WERI-Rb-1 (cell line): ENCODE measurements at regions not wholly inside any gene's neighbourhood (a gene's known extent, or its start where the extent isn't known, plus 50 kb on each side); places are given as distances from the start of the nearest gene placed in this dataset.

Source experiments
- DNase-seq: peaks from one replicate; pipeline ENCODE4 v3.0.0-alpha.2; 2020
- H3K27ac ChIP-seq: fragments of 250-450 bp; sonication (Bioruptor Pico); 2 replicates; pipeline ENCODE4 v1.5.1; 2020; ENCODE audit warnings: mild to moderate bottlenecking, moderate library complexity
- H3K27me3 ChIP-seq: fragments of 250-450 bp; sonication (Bioruptor Pico); 2 replicates; pipeline ENCODE4 v1.5.1; 2021; ENCODE audit warnings: mild to moderate bottlenecking, low read depth, moderate library complexity; ENCODE audit not compliant: insufficient read depth, severe bottlenecking
- H3K36me3 ChIP-seq: fragments of 250-450 bp; sonication (Bioruptor Pico); 2 replicates; pipeline ENCODE4 v1.5.1; 2020; ENCODE audit warnings: mild to moderate bottlenecking, moderate library complexity
- H3K4me3 ChIP-seq: 2 replicates; pipeline ENCODE4 v1.5.1; 2011; ENCODE audit warnings: low read depth, mild to moderate bottlenecking, control low read depth, low read length
- H3K9me3 ChIP-seq: fragments of 250-450 bp; sonication (Bioruptor Pico); 2 replicates; pipeline ENCODE4 v1.5.1; 2021; ENCODE audit warnings: mild to moderate bottlenecking, moderate library complexity; ENCODE audit not compliant: severe bottlenecking
- CTCF ChIP-seq: IDR thresholded peaks from 2 replicates; pipeline ENCODE4 v1.5.1; 2011; ENCODE audit warnings: low read depth, mild to moderate bottlenecking, control low read depth, inconsistent platforms, low read length

GRCh38 chr4:138887341-138887740 is 128.2 kb upstream of the NOCT start:
- no peak for DNase-seq
- no peaks in the 10 kb centered on the region for H3K9me3 ChIP-seq
- H3K36me3 ChIP-seq, result no peaks in the 10 kb centered on the region
- H3K27me3 ChIP-seq, result no peaks in the 10 kb centered on the region
- no peak for TF ChIP-seq CTCF
- no peak overlapping the region for H3K4me3 ChIP-seq
- H3K27ac ChIP-seq, result no peak overlapping the region

DNA sequence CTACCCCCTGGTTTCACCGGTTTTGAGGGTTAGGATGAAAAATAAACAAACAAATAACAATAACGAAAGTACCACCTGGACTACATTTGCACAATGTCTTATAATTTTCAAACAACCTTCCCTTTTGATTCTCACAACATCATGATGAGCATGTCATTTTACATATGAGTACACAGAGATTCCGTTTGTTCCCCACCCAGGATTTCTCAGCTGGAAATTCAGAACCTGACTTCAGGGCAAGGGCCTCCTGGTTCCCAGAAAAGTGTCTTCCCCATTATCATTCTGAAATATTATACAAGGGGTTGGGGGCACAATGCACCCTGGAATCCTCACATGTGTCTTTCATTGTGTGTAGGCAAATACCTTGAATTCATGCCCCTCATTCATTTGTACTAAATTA is 135.8 kb upstream of the NOCT start:
- no peak for TF ChIP-seq CTCF
- Histone ChIP-seq H3K9me3 (peaks cover 5% of the 10 kb centered on the region), H3K27me3 (no peaks in the 10 kb centered on the region), H3K36me3 (no peaks in the 10 kb centered on the region), H3K27ac (no peak overlapping the region), H3K4me3 (no peak overlapping the region)
- DNase-seq, result no peak

DNA sequence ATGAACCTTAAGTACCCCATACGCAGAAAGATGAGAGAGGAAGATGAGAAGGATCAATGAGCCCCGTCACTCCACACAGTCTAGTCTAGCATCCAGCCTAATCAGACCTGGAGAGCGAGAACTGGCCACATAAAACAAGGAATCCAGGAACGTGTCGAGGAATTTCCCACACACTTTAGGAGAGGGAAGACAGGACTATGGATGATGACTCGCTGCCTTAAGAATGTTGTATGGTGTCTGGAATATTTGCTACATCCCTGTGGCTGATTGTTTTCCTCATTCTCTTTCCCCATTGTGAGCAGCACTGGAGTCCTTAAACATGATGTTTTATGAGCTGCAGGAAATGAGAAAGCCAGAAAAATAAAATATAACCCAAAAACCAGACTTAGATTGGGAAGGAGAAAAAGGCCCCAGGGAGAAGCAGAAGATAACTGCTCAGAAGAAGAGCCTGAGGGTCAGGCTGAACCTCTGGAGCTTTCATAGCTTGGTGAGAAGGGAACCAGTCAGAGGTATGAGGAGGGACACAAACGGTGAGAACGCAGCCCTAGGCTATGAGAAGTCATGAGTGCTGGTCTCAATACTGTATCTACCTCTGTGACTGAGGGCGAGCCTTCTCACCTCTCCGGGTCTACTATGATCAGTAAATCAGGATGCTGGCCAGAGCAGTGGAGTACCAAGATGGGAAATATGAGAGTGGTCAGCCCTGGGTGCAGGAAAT is 139.5 kb upstream of the NOCT start:
- no peak for DNase-seq
- no peak for TF ChIP-seq CTCF
- Histone ChIP-seq H3K27me3 (no peaks in the 10 kb centered on the region), H3K36me3 (no peaks in the 10 kb centered on the region), H3K4me3 (no peak overlapping the region), H3K9me3 (peaks cover 5% of the 10 kb centered on the region), H3K27ac (no peak overlapping the region)

DNA sequence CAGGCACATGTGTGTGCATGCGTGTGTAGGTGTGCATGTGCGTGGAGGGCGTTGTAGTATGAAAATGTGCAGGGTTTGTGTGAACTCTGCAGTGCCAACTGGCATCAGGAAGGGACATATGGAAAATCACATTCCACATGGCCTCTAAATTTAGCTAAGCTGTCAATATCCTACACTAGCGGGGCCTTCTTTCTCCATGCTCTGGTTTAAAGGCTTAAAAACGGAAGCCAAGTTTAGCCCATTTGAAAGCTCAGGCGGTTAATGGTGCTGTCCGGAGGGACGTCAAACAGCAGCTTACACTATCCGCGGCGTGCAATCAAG is 144.1 kb upstream of the NOCT start:
- TF ChIP-seq CTCF, result no peak
- Histone ChIP-seq H3K9me3 (no peaks in the 10 kb centered on the region), H3K36me3 (no peaks in the 10 kb centered on the region), H3K27me3 (no peaks in the 10 kb centered on the region), H3K27ac (peak overlapping the region; percentile 15), H3K4me3 (peak overlapping the region; percentile 24)
- DNase-seq, result peak; percentile 55

DNA sequence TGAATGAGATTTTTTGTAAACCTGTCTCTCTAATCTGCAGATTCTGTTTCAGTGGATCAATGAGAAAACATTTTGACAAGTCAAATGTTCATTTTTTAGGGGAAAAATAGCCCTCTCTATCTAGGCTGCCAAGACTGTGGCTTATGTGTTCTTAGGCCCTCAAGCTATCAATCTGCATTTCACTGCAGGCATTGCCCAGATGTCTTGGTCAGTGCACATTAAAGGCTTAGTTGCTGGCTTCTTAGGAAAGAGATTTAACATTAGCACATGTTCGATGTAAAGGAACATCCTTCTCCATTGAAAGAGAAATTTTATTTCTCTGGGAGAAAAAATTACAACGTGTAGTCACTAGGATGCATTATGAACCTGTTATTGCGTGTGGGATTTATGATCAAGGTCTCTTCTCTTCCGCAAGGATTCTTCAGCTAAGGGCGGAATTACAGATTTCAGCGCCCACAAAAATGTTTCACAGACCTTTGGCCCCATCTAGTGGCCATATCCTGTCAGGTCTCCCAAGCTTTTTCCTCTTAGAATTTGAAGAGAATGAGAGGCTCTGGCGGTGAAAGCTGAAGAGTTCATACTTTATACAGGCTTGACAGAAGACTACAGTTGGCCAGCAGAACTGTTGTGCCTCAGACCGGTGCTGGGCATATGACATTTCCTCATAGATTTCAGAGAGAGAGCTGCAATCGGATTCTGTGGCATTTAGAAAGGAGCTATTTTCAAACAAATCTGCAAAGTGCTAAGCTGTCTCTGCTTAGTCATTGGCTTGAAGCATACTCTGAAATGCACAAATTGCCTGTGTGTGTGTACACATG is 144.6 kb upstream of the NOCT start:
- no peaks in the 10 kb centered on the region for H3K27me3 ChIP-seq
- no peaks in the 10 kb centered on the region for H3K9me3 ChIP-seq
- DNase-seq, result peak; percentile 76
- peak overlapping the region; percentile 24 for H3K4me3 ChIP-seq
- no peaks in the 10 kb centered on the region for H3K36me3 ChIP-seq
- H3K27ac ChIP-seq, result peak overlapping the region; percentile 15
- TF ChIP-seq CTCF, result peak; percentile 68
